ENCODE measurements at regions not wholly inside any gene's neighbourhood (a gene's known extent, or its start where the extent isn't known, plus 50 kb on each side); places are given as distances from the start of the nearest gene placed in this dataset.

GRCh38 chr17:69943058-69943457 is 132.0 kb upstream of the KCNJ16 start:
- DNase-seq (ENCODE audit: insufficient read length, low spot score) = no peak
- FAIRE-seq = no peak

- no peak for DNase-seq (ENCODE audit: insufficient read length, low spot score)
- no peak for FAIRE-seq
Observed at GRCh38 chr17:69944406-69944805, 130.6 kb upstream of the KCNJ16 start.

- no peak for FAIRE-seq
Observed at GRCh38 chr17:69945698-69946185, 129.3 kb upstream of the KCNJ16 start.

GRCh38 chr17:69947027-69947759 is 127.8 kb upstream of the KCNJ16 start:
- FAIRE-seq = no peak
- DNase-seq (ENCODE audit: insufficient read length, low spot score) = no peak

More at GRCh38 chr17:69945698-69946185, 129.3 kb upstream of the KCNJ16 start:
- DNase-seq (ENCODE audit: insufficient read length, low spot score) = no peak

- FAIRE-seq (no peak), DNase-seq (ENCODE audit: insufficient read length, low spot score) (no peak)
Observed at GRCh38 chr17:69948406-69948805, 126.6 kb upstream of the KCNJ16 start.

- DNase-seq (ENCODE audit: insufficient read length, low spot score) (no peak), FAIRE-seq (no peak)
Observed at GRCh38 chr17:69949496-69949895, 125.5 kb upstream of the KCNJ16 start.

GRCh38 chr17:69949973-69950695 is 124.9 kb upstream of the KCNJ16 start:
- FAIRE-seq (no peak), DNase-seq (ENCODE audit: insufficient read length, low spot score) (no peak)

GRCh38 chr17:69950701-69951418 is 124.2 kb upstream of the KCNJ16 start:
- no peak for FAIRE-seq
- no peak for DNase-seq (ENCODE audit: insufficient read length, low spot score)

- no peak for DNase-seq (ENCODE audit: insufficient read length, low spot score)
Observed at GRCh38 chr17:69954241-69954925, 120.6 kb upstream of the KCNJ16 start.

GRCh38 chr17:69958063-69958462 is 117.0 kb upstream of the KCNJ16 start:
- DNase-seq (ENCODE audit: insufficient read length, low spot score) = no peak
- FAIRE-seq = no peak

More at GRCh38 chr17:69954241-69954925, 120.6 kb upstream of the KCNJ16 start:
- FAIRE-seq = no peak

- no peak for DNase-seq (ENCODE audit: insufficient read length, low spot score)
- FAIRE-seq = no peak
Observed at GRCh38 chr17:69959283-69959682, 115.7 kb upstream of the KCNJ16 start.

- no peak for FAIRE-seq
- DNase-seq (ENCODE audit: insufficient read length, low spot score) = no peak
Observed at GRCh38 chr17:69960755-69961154, 114.3 kb upstream of the KCNJ16 start.

- FAIRE-seq = no peak
Observed at GRCh38 chr17:69961501-69962145, 113.4 kb upstream of the KCNJ16 start.

GRCh38 chr17:69962436-69962995 is 112.5 kb upstream of the KCNJ16 start:
- DNase-seq (ENCODE audit: insufficient read length, low spot score) (no peak), FAIRE-seq (no peak)

More at GRCh38 chr17:69961501-69962145, 113.4 kb upstream of the KCNJ16 start:
- DNase-seq (ENCODE audit: insufficient read length, low spot score) = no peak

GRCh38 chr17:69967910-69968411 is 107.1 kb upstream of the KCNJ16 start:
- no peak for DNase-seq (ENCODE audit: insufficient read length, low spot score)
- no peak for FAIRE-seq

- no peak for FAIRE-seq
- no peak for DNase-seq (ENCODE audit: insufficient read length, low spot score)
Observed at GRCh38 chr17:69969897-69970296, 105.1 kb upstream of the KCNJ16 start.

GRCh38 chr17:69972251-69972650 is 102.8 kb upstream of the KCNJ16 start:
- DNase-seq (ENCODE audit: insufficient read length, low spot score) = no peak
- FAIRE-seq = no peak

GRCh38 chr17:69975808-69976207 is 99.2 kb upstream of the KCNJ16 start:
- DNase-seq (ENCODE audit: insufficient read length, low spot score) (no peak), FAIRE-seq (no peak)

GRCh38 chr17:69978056-69978646 is 96.9 kb upstream of the KCNJ16 start:
- no peak for FAIRE-seq

More at GRCh38 chr17:69978056-69978646, 96.9 kb upstream of the KCNJ16 start:
- no peak for DNase-seq (ENCODE audit: insufficient read length, low spot score)
